ENCODE measurements at regions not wholly inside any gene's neighbourhood (a gene's known extent, or its start where the extent isn't known, plus 50 kb on each side); places are given as distances from the start of the nearest gene placed in this dataset.

DNA sequence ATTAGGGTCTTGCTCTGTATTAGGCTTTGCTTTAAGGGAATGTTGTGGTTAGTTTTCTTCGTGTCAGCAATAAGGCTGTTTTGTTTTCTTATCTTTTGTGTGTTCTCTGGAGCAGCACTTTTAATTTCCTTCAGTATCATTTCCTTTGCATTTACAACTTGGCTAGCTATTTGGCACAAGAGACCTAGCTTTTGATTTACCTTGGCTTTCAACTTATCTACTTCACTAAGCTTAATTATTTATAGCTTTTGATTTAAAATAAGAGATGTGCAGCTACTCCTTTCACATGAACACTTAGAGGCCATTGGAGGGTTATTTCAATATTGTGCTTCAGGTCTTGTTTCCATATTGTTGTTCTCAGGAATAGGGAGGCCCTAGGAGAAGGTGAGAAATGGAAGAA lies 68.2 kb downstream of the FAT4 start:
- TF ChIP-seq NFXL1 (IDR thresholded peaks at IDR 0.05; ENCODE audit: borderline replicate concordance) (no peak), USF1 (IDR thresholded peaks at IDR 0.05; ENCODE audit: borderline replicate concordance, extremely low read length, insufficient read depth, low read depth, low read length) (no peak), HDAC2 (IDR thresholded peaks at IDR 0.05) (no peak), GABPA (IDR thresholded peaks at IDR 0.05; ENCODE audit: low read depth) (no peak), CTCF (IDR thresholded peaks at IDR 0.05 in 2 of 3, conservative IDR thresholded peaks at IDR 0.05 in 1 of 3; ENCODE audit: control insufficient read depth in 2 of 3, extremely low read depth in 1 of 3, insufficient read depth in 1 of 3, low read depth in 3 of 3, low read length in 3 of 3) (no peak), RAD51 (IDR thresholded peaks at IDR 0.05) (no peak), EP300 (IDR thresholded peaks at IDR 0.05; ENCODE audit: borderline replicate concordance in 1 of 2, control insufficient read depth in 1 of 2, low read depth in 2 of 2, low read length in 2 of 2) (no peak)
